GM18951 (cell line): ENCODE measurements at regions not wholly inside any gene's neighbourhood (a gene's known extent, or its start where the extent isn't known, plus 50 kb on each side); places are given as distances from the start of the nearest gene placed in this dataset.

Experiments used
- POLR2A ChIP-seq: IDR thresholded peaks from 4 replicates; pipeline ENCODE4 v1.6.1; 2011; ENCODE audit warnings: mild to moderate bottlenecking; ENCODE audit not compliant: insufficient read length, insufficient read depth; ENCODE audit errors: extremely low read depth
- in situ Hi-C: fragments of 300-500 bp; cut with MboI; formaldehyde crosslinking; loops from one replicate; pipeline ENCODE4 v1.12.0; 2022; ENCODE audit warnings: low sequenced_read_pairs, mixed read lengths, inconsistent platforms; ENCODE audit not compliant: unreplicated experiment

- no peak for TF ChIP-seq POLR2A
- in situ Hi-C loops = loop anchor here (25.0 kb wide), 1 partner anchor 474 kb away; the partner anchor contains the start of gene LRP10
Measured at GRCh38 chr14:22387776-22388241, 201.2 kb downstream of the DAD1 start.

- in situ Hi-C loops = loop anchor here (25.0 kb wide), 1 partner anchor 475 kb away; the partner anchor contains the start of gene LRP10
- no peak for TF ChIP-seq POLR2A
Measured at GRCh38 chr14:22386924-22387775, 201.9 kb downstream of the DAD1 start.

GRCh38 chr14:22384974-22385526 is 204.0 kb downstream of the DAD1 start:
- no peak for TF ChIP-seq POLR2A
- in situ Hi-C loops = loop anchor here (5.0 to 25.0 kb wide), 2 partner anchors 68 to 477 kb away; partner anchors contain the start of gene LRP10

GRCh38 chr14:22384167-22384549 is 204.9 kb downstream of the DAD1 start:
- no peak for TF ChIP-seq POLR2A
- in situ Hi-C loops = loop anchor here (5.0 to 25.0 kb wide), 2 partner anchors 67 to 478 kb away; partner anchors contain the start of gene LRP10

GRCh38 chr14:22383515-22384166 is 205.4 kb downstream of the DAD1 start:
- no peak for TF ChIP-seq POLR2A
- in situ Hi-C loops = loop anchor here (5.0 to 25.0 kb wide), 2 partner anchors 66 to 479 kb away; partner anchors contain the start of gene LRP10

GRCh38 chr14:22382955-22383354 is 206.1 kb downstream of the DAD1 start:
- in situ Hi-C loops = loop anchor here (5.0 to 25.0 kb wide), 2 partner anchors 66 to 479 kb away; partner anchors contain the start of gene LRP10

GRCh38 chr14:22382395-22382794 is 206.6 kb downstream of the DAD1 start:
- no peak for TF ChIP-seq POLR2A
- in situ Hi-C loops = loop anchor here (5.0 to 25.0 kb wide), 2 partner anchors 65 to 480 kb away; partner anchors contain the start of gene LRP10

More at GRCh38 chr14:22382955-22383354, 206.1 kb downstream of the DAD1 start:
- no peak for TF ChIP-seq POLR2A

- no peak for TF ChIP-seq POLR2A
Measured at GRCh38 chr14:22381766-22382165, 207.3 kb downstream of the DAD1 start.

GRCh38 chr14:22381408-22381760 is 207.6 kb downstream of the DAD1 start:
- in situ Hi-C loops = loop anchor here (5.0 to 25.0 kb wide), 2 partner anchors 64 to 481 kb away; partner anchors contain the start of gene LRP10
- no peak for TF ChIP-seq POLR2A

More at GRCh38 chr14:22381766-22382165, 207.3 kb downstream of the DAD1 start:
- in situ Hi-C loops = loop anchor here (5.0 to 25.0 kb wide), 2 partner anchors 64 to 481 kb away; partner anchors contain the start of gene LRP10

GRCh38 chr14:22380571-22381407 is 208.2 kb downstream of the DAD1 start:
- TF ChIP-seq POLR2A = no peak
- in situ Hi-C loops = loop anchor here (5.0 to 25.0 kb wide), 2 partner anchors 63 to 482 kb away; partner anchors contain the start of gene LRP10

- TF ChIP-seq POLR2A = no peak
- in situ Hi-C loops = loop anchor here (5.0 to 25.0 kb wide), 2 partner anchors 62 to 483 kb away; partner anchors contain the start of gene LRP10
Measured at GRCh38 chr14:22379727-22380126, 209.3 kb downstream of the DAD1 start.

GRCh38 chr14:22378181-22378580 is 210.8 kb downstream of the DAD1 start:
- no peak for TF ChIP-seq POLR2A
- in situ Hi-C loops = loop anchor here (25.0 kb wide), 1 partner anchor 484 kb away; the partner anchor contains the start of gene LRP10
